DOHH2 (cell line): ENCODE measurements at regions not wholly inside any gene's neighbourhood (a gene's known extent, or its start where the extent isn't known, plus 50 kb on each side); places are given as distances from the start of the nearest gene placed in this dataset.

Experiments used
- EZH2phosphoT487 ChIP-seq: fragments of 200-600 bp; sonication (generic); IDR thresholded peaks from 2 replicates; pipeline ENCODE4 v1.6.1; 2017; ENCODE audit warnings: borderline replicate concordance, mild to moderate bottlenecking, antibody characterized with exemption, low read length, moderate library complexity, mixed read lengths
- TF ChIP-seq, protein P1 (sequence below): fragments of 200-600 bp; sonication (generic); IDR thresholded peaks from one replicate; pipeline ENCODE4 v1.5.1; 2014; ENCODE audit warnings: antibody characterized with exemption, mild to moderate bottlenecking, low read depth, low read length; ENCODE audit not compliant: poor library complexity, severe bottlenecking

DNA sequence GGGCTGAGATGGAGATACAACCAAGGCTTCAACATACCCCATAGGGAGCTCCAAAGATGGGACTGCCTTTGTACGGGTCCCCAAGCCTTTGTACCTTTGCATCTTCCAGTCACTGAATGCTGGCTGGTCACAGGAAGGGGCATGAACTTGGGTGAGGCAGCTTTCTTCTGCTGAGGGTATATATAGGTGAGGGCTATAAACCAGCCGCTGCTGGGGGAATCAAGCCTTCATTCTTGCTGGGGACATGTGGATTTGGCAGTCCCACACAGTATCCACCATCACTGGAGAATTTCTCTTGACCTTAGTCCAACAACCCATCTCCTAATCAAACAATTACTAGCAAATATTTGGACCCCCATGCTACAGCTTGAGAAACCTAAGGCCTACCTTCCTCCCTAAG, 61.7 kb downstream of the CCDC185 start:
- TF ChIP-seq, protein P1, sequence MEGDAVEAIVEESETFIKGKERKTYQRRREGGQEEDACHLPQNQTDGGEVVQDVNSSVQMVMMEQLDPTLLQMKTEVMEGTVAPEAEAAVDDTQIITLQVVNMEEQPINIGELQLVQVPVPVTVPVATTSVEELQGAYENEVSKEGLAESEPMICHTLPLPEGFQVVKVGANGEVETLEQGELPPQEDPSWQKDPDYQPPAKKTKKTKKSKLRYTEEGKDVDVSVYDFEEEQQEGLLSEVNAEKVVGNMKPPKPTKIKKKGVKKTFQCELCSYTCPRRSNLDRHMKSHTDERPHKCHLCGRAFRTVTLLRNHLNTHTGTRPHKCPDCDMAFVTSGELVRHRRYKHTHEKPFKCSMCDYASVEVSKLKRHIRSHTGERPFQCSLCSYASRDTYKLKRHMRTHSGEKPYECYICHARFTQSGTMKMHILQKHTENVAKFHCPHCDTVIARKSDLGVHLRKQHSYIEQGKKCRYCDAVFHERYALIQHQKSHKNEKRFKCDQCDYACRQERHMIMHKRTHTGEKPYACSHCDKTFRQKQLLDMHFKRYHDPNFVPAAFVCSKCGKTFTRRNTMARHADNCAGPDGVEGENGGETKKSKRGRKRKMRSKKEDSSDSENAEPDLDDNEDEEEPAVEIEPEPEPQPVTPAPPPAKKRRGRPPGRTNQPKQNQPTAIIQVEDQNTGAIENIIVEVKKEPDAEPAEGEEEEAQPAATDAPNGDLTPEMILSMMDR = no peak
- TF ChIP-seq EZH2phosphoT487 = no peak
